GM19463 (cell line): ENCODE measurements at regions not wholly inside any gene's neighbourhood (a gene's known extent, or its start where the extent isn't known, plus 50 kb on each side); places are given as distances from the start of the nearest gene placed in this dataset.

Experiments
- ATAC-seq: cut with Tn5 transposase; IDR thresholded peaks from one replicate; pipeline ENCODE4 v1.9.1; 2021; ENCODE audit warnings: mild to moderate bottlenecking, moderate library complexity; ENCODE audit not compliant: unreplicated experiment

GRCh38 chr5:124665035-124665434 lies 81.4 kb downstream of the ZNF608 start:
- no peak for ATAC-seq

GRCh38 chr5:124664287-124664686 lies 82.2 kb downstream of the ZNF608 start:
- ATAC-seq, result no peak

- no peak for ATAC-seq
These were observed 83.3 kb downstream of the ZNF608 start for GRCh38 chr5:124663101-124663506.

GRCh38 chr5:124662181-124662781 lies 84.2 kb downstream of the ZNF608 start:
- ATAC-seq, result no peak

- peak; percentile 77 for ATAC-seq
These were observed 84.9 kb downstream of the ZNF608 start for GRCh38 chr5:124661317-124662141.

GRCh38 chr5:124660229-124661093 lies 86.0 kb downstream of the ZNF608 start:
- no peak for ATAC-seq

GRCh38 chr5:124659798-124660197 lies 86.6 kb downstream of the ZNF608 start:
- no peak for ATAC-seq

- no peak for ATAC-seq
These were observed 87.4 kb downstream of the ZNF608 start for GRCh38 chr5:124658867-124659557.

- no peak for ATAC-seq
These were observed 90.4 kb downstream of the ZNF608 start for GRCh38 chr5:124655921-124656511.

GRCh38 chr5:124655251-124655917 lies 91.1 kb downstream of the ZNF608 start:
- no peak for ATAC-seq

GRCh38 chr5:124654418-124654817 lies 92.0 kb downstream of the ZNF608 start:
- ATAC-seq, result no peak

- ATAC-seq, result no peak
These were observed 92.8 kb downstream of the ZNF608 start for GRCh38 chr5:124653666-124654065.

- ATAC-seq, result no peak
These were observed 93.5 kb downstream of the ZNF608 start for GRCh38 chr5:124652892-124653441.

- no peak for ATAC-seq
These were observed 94.0 kb downstream of the ZNF608 start for GRCh38 chr5:124652514-124652819.

- peak; percentile 14 for ATAC-seq
These were observed 94.6 kb downstream of the ZNF608 start for GRCh38 chr5:124651663-124652513.

GRCh38 chr5:124650951-124651662 lies 95.3 kb downstream of the ZNF608 start:
- ATAC-seq, result no peak

- peak; percentile 55 for ATAC-seq
These were observed 96.3 kb downstream of the ZNF608 start for GRCh38 chr5:124650147-124650561.

GRCh38 chr5:124649491-124650146 lies 96.8 kb downstream of the ZNF608 start:
- ATAC-seq, result peak; percentile 78
